ENCODE measurements at regions not wholly inside any gene's neighbourhood (a gene's known extent, or its start where the extent isn't known, plus 50 kb on each side); places are given as distances from the start of the nearest gene placed in this dataset.

DNA sequence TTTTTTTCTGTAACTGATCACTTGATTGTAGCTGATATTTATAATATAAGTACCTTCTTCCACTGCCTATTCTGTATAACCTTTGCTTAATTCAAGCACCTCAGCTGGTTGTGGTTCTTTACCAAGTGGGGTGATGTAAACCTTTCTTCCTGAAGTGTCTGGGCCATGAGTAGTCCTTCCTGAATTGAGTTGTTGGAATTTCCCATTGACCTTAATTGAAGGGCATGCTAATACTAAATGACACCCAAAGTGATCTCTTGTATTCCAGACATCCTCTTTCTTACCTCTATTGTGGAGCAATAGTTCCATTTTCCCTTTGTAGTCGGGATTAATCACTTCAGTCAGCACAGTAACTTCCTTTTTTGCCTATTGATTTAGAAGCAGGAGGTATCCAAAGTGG, 1496.8 kb upstream of the CELF4 start:
- TF ChIP-seq EP300 (IDR thresholded peaks at IDR 0.05) (no peak), POLR2AphosphoS5 (IDR thresholded peaks at IDR 0.05) (no peak)

All from sigmoid colon (tissue), 4 donors.